ENCODE measurements at regions not wholly inside any gene's neighbourhood (a gene's known extent, or its start where the extent isn't known, plus 50 kb on each side); places are given as distances from the start of the nearest gene placed in this dataset.

DNA sequence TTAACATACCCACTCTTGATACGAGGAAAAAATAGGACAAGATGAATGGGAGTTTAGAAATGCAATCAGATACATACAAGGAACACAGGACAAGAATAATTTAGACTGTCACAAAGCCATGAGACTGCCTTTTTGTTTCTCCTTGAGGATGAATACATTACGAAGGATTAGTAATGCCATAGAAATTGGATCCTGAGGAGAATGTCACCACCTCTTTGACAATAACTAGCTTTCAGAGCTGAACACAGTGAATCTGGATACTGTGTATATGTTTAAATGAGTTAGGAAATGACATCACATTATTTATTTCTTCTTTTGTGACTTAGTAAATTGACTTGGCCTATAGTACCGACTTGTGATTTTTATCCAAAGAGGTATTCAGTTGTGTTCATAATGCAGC lies 596.3 kb upstream of the CNTNAP2 start:
- Mint-ChIP-seq H3K27ac (no peak overlapping the region), H3K4me3 (no peak overlapping the region), H3K27me3 (ENCODE audit: low read depth in 2 of 2) (no peaks in the 10 kb centered on the region), H3K36me3 (no peaks in the 10 kb centered on the region), H3K9me3 (peaks cover 4 to 8% of the 10 kb centered on the region in 2 donors), H3K4me1 (no peaks in the 10 kb centered on the region)
- Histone ChIP-seq H3K4me1 (ENCODE audit: control insufficient read depth, insufficient read depth, low read length) (no peaks in the 10 kb centered on the region), H3K4me3 (ENCODE audit: low read length) (no peak overlapping the region), H3K9me3 (ENCODE audit: control insufficient read depth, insufficient read depth, low read length) (no peaks in the 10 kb centered on the region), H3K27me3 (ENCODE audit: control insufficient read depth, insufficient read depth, low read length) (no peaks in the 10 kb centered on the region), H3K36me3 (ENCODE audit: control insufficient read depth, insufficient read depth, low read length) (no peaks in the 10 kb centered on the region), H3K27ac (ENCODE audit: low read length) (no peak overlapping the region)
- TF ChIP-seq, protein P1, sequence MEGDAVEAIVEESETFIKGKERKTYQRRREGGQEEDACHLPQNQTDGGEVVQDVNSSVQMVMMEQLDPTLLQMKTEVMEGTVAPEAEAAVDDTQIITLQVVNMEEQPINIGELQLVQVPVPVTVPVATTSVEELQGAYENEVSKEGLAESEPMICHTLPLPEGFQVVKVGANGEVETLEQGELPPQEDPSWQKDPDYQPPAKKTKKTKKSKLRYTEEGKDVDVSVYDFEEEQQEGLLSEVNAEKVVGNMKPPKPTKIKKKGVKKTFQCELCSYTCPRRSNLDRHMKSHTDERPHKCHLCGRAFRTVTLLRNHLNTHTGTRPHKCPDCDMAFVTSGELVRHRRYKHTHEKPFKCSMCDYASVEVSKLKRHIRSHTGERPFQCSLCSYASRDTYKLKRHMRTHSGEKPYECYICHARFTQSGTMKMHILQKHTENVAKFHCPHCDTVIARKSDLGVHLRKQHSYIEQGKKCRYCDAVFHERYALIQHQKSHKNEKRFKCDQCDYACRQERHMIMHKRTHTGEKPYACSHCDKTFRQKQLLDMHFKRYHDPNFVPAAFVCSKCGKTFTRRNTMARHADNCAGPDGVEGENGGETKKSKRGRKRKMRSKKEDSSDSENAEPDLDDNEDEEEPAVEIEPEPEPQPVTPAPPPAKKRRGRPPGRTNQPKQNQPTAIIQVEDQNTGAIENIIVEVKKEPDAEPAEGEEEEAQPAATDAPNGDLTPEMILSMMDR (IDR thresholded peaks at IDR 0.05): no peak
- no peak for DNase-seq
- ATAC-seq: no peak
- intact Hi-C loops (cut with micrococcal nuclease): no loop called here
- 100% methylated on average over 2 of the region's 3 CpGs for WGBS (ENCODE audit: insufficient coverage)

- Histone ChIP-seq H3K9me3 (ENCODE audit: control insufficient read depth, insufficient read depth, low read length) (no peaks in the 10 kb centered on the region), H3K4me3 (ENCODE audit: low read length) (no peak overlapping the region), H3K36me3 (ENCODE audit: control insufficient read depth, insufficient read depth, low read length) (no peaks in the 10 kb centered on the region), H3K4me1 (ENCODE audit: control insufficient read depth, insufficient read depth, low read length) (no peaks in the 10 kb centered on the region), H3K27ac (ENCODE audit: low read length) (no peak overlapping the region), H3K27me3 (ENCODE audit: control insufficient read depth, insufficient read depth, low read length) (no peaks in the 10 kb centered on the region)
- Mint-ChIP-seq H3K4me3 (no peak overlapping the region), H3K36me3 (no peaks in the 10 kb centered on the region), H3K27ac (no peak overlapping the region), H3K4me1 (no peaks in the 10 kb centered on the region), H3K27me3 (ENCODE audit: low read depth in 2 of 2) (no peaks in the 10 kb centered on the region), H3K9me3 (peaks cover 5 to 17% of the 10 kb centered on the region in 2 donors)
- DNase-seq (no peak), ATAC-seq (no peak)
- intact Hi-C loops (cut with micrococcal nuclease): no loop called here
- WGBS (ENCODE audit: insufficient coverage): 92% methylated on average over 2 of the region's 2 CpGs
- TF ChIP-seq, protein P1 (IDR thresholded peaks at IDR 0.05): no peak
These were observed 605.6 kb upstream of the CNTNAP2 start for GRCh38 chr7:145511004-145511403.

GRCh38 chr7:145497911-145498525 lies 618.6 kb upstream of the CNTNAP2 start:
- ATAC-seq (no peak), DNase-seq (no peak)
- no peaks in the 10 kb centered on the region for H3K4me1 Mint-ChIP-seq
- no peaks in the 10 kb centered on the region for H3K36me3 Mint-ChIP-seq
- peaks cover 20 to 22% of the 10 kb centered on the region in 2 donors for H3K9me3 Mint-ChIP-seq
- Histone ChIP-seq H3K27ac (ENCODE audit: low read length) (no peak overlapping the region), H3K27me3 (ENCODE audit: control insufficient read depth, insufficient read depth, low read length) (no peaks in the 10 kb centered on the region), H3K9me3 (ENCODE audit: control insufficient read depth, insufficient read depth, low read length) (peaks cover 4% of the 10 kb centered on the region), H3K36me3 (ENCODE audit: control insufficient read depth, insufficient read depth, low read length) (no peaks in the 10 kb centered on the region), H3K4me3 (ENCODE audit: low read length) (no peak overlapping the region), H3K4me1 (ENCODE audit: control insufficient read depth, insufficient read depth, low read length) (no peaks in the 10 kb centered on the region)
- intact Hi-C loops (cut with micrococcal nuclease): no loop called here
- H3K27ac Mint-ChIP-seq: no peak overlapping the region
- TF ChIP-seq, protein P1 (IDR thresholded peaks at IDR 0.05): no peak
- 92% methylated on average over 3 of the region's 3 CpGs for WGBS (ENCODE audit: insufficient coverage)
- no peaks in the 10 kb centered on the region for H3K27me3 Mint-ChIP-seq (ENCODE audit: low read depth in 2 of 2)
- H3K4me3 Mint-ChIP-seq: no peak overlapping the region

DNA sequence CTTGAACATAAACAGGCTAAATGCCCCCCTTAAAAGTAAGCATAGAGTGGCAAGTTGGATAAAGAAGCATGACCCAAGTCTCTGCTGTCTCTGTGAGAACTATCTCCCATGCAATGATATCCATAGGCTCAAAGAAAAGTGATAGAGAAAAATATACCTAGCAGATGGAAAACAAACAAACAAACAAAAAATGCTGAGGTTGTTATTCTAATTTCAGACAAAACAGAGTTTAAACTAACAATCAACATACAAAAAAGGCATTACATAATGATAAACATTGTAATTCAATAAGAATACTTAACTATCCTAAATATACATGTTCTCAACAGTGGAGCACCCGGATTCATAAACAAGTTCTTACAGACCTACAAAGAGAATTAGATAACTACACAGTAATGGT lies 626.2 kb upstream of the CNTNAP2 start:
- TF ChIP-seq, protein P1 (IDR thresholded peaks at IDR 0.05): no peak
- Histone ChIP-seq H3K4me1 (ENCODE audit: control insufficient read depth, insufficient read depth, low read length) (no peaks in the 10 kb centered on the region), H3K36me3 (ENCODE audit: control insufficient read depth, insufficient read depth, low read length) (no peaks in the 10 kb centered on the region), H3K4me3 (ENCODE audit: low read length) (no peak overlapping the region), H3K27me3 (ENCODE audit: control insufficient read depth, insufficient read depth, low read length) (no peaks in the 10 kb centered on the region), H3K9me3 (ENCODE audit: control insufficient read depth, insufficient read depth, low read length) (peaks cover 7% of the 10 kb centered on the region), H3K27ac (ENCODE audit: low read length) (no peak overlapping the region)
- Mint-ChIP-seq H3K27me3 (ENCODE audit: low read depth in 2 of 2) (no peaks in the 10 kb centered on the region), H3K9me3 (peaks cover 27% of the 10 kb centered on the region in 2 donors), H3K4me3 (no peak overlapping the region), H3K4me1 (no peaks in the 10 kb centered on the region), H3K36me3 (peaks cover 14% of the 10 kb centered on the region), H3K27ac (no peak overlapping the region)
- ATAC-seq (no peak), DNase-seq (no peak)
- intact Hi-C loops (cut with micrococcal nuclease): no loop called here
- WGBS (ENCODE audit: insufficient coverage): 57% methylated on average over 1 of the region's 1 CpG
